MCF 10A (cell line): ENCODE measurements at regions not wholly inside any gene's neighbourhood (a gene's known extent, or its start where the extent isn't known, plus 50 kb on each side); places are given as distances from the start of the nearest gene placed in this dataset.
"Not testable (repeated sequence)": the region's sequence is repeated elsewhere in the genome, so short reads cannot be mapped to it uniquely, and the experiment has no call there.

Experiments used
- BruUV-seq: library from RNA; stranded (reverse); fragments of 400-500 nt; replicated peaks from 2 replicates; lab custom pipeline; 2021; lab: Mats Ljungman, UMichigan
- CTCF ChIA-PET: fragments of 300-600 bp; sonication (Branson Sonifier 250); formaldehyde crosslinking; extraction: SDS; loops from one replicate; lab custom pipeline; 2021; ENCODE audit warnings: antibody characterized with exemption, inconsistent platforms; lab: Yijun Ruan, JAX
- POLR2A ChIA-PET: fragments of 300-600, 350-650 bp; sonication (Branson Sonifier 250); formaldehyde crosslinking; extraction: SDS; loops from one replicate; lab custom pipeline; 2020; ENCODE audit warnings: antibody characterized with exemption, inconsistent platforms; lab: Yijun Ruan, JAX
- DNase-seq: peaks from one replicate; pipeline ENCODE4 v3.0.0-alpha.2; 2018; ENCODE audit not compliant: unreplicated experiment
- H3K27ac Mint-ChIP-seq: one replicate; pipeline ENCODE4 v1.8.0; 2022; ENCODE audit warnings: mild to moderate bottlenecking, low read depth, mixed read lengths; ENCODE audit not compliant: unreplicated experiment
- H3K27me3 Mint-ChIP-seq: one replicate; pipeline ENCODE4 v1.8.0; 2022; ENCODE audit warnings: mixed read lengths; ENCODE audit not compliant: insufficient read depth, unreplicated experiment
- H3K36me3 Mint-ChIP-seq: one replicate; pipeline ENCODE4 v1.8.0; 2022; ENCODE audit warnings: mild to moderate bottlenecking, moderate library complexity, mixed read lengths; ENCODE audit not compliant: insufficient read depth, unreplicated experiment
- H3K4me1 Mint-ChIP-seq: one replicate; pipeline ENCODE4 v1.8.0; 2022; ENCODE audit warnings: mixed read lengths; ENCODE audit not compliant: insufficient read depth, unreplicated experiment
- H3K4me3 Mint-ChIP-seq: one replicate; pipeline ENCODE4 v1.8.0; 2022; ENCODE audit warnings: mild to moderate bottlenecking, moderate library complexity, mixed read lengths; ENCODE audit not compliant: unreplicated experiment
- H3K9me3 Mint-ChIP-seq: one replicate; pipeline ENCODE4 v1.8.0; 2022; ENCODE audit warnings: mixed read lengths; ENCODE audit not compliant: unreplicated experiment
- intact Hi-C: fragments of 100-400 bp; cut with micrococcal nuclease; formaldehyde crosslinking; loops from 2 replicates; pipeline ENCODE4 v1.14.1; 2022
- TF ChIP-seq, protein P1 (sequence below): fragments of 200-600 bp; IDR thresholded peaks from one replicate; pipeline ENCODE4 v1.8.0; 2022; ENCODE audit warnings: antibody characterized with exemption, mild to moderate bottlenecking; ENCODE audit not compliant: unreplicated experiment

DNA sequence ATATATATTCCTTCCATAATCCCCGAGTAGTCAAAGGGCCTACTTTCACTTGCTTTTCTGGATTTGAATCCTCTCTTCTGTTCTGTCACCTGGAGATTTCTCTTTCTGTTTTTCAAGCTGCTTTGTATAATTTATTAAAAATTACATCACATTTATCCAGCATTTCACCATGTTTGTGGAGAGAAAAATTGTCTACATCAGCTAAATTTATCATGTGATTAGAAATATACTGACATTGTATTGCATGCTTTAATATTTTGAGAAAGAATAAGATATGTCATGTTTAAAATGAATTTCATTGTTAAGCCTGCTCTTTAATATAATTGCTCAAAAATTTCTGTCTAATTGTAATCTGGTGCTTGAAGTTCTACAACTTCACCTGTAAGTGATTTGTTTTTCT is 323.1 kb upstream of the DKK2 start:
- no peaks in the 10 kb centered on the region for H3K36me3 Mint-ChIP-seq
- TF ChIP-seq, protein P1, sequence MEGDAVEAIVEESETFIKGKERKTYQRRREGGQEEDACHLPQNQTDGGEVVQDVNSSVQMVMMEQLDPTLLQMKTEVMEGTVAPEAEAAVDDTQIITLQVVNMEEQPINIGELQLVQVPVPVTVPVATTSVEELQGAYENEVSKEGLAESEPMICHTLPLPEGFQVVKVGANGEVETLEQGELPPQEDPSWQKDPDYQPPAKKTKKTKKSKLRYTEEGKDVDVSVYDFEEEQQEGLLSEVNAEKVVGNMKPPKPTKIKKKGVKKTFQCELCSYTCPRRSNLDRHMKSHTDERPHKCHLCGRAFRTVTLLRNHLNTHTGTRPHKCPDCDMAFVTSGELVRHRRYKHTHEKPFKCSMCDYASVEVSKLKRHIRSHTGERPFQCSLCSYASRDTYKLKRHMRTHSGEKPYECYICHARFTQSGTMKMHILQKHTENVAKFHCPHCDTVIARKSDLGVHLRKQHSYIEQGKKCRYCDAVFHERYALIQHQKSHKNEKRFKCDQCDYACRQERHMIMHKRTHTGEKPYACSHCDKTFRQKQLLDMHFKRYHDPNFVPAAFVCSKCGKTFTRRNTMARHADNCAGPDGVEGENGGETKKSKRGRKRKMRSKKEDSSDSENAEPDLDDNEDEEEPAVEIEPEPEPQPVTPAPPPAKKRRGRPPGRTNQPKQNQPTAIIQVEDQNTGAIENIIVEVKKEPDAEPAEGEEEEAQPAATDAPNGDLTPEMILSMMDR: no peak
- no TSS peak for BruUV-seq
- ChIA-PET POLR2A (no interaction called here), CTCF (no interaction called here)
- H3K27me3 Mint-ChIP-seq: no peaks in the 10 kb centered on the region
- H3K4me3 Mint-ChIP-seq: no peak overlapping the region
- H3K4me1 Mint-ChIP-seq: no peaks in the 10 kb centered on the region
- H3K9me3 Mint-ChIP-seq: no peaks in the 10 kb centered on the region
- intact Hi-C loops: no loop called here
- no peak overlapping the region for H3K27ac Mint-ChIP-seq
- DNase-seq: no peak

DNA sequence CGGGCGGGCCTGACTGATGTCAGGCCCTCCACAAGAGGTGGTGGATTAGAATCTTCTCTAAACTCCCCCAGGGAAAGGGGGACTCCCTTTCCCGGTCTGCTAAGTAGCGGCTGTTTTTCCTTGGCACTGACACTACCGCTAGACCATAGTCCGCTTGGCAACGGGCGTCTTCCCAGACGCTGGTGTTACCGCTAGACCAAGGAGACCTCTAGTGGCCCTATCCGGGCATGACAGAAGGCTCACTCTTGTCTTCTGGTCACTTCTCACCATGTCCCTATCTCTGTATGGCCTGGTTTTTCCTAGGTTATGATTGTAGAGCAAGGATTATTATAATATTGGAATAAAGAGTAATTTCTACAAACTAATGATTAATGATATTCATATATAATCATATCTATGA is 318.2 kb upstream of the DKK2 start:
- DNase-seq: peak; percentile 8
- H3K36me3 Mint-ChIP-seq, H3K4me3 Mint-ChIP-seq, H3K9me3 Mint-ChIP-seq, H3K27me3 Mint-ChIP-seq, POLR2A ChIA-PET, H3K27ac Mint-ChIP-seq, intact Hi-C loops, CTCF ChIA-PET, H3K4me1 Mint-ChIP-seq, BruUV-seq: not testable (repeated sequence)
- TF ChIP-seq, protein P1: peak; percentile 13

DNA sequence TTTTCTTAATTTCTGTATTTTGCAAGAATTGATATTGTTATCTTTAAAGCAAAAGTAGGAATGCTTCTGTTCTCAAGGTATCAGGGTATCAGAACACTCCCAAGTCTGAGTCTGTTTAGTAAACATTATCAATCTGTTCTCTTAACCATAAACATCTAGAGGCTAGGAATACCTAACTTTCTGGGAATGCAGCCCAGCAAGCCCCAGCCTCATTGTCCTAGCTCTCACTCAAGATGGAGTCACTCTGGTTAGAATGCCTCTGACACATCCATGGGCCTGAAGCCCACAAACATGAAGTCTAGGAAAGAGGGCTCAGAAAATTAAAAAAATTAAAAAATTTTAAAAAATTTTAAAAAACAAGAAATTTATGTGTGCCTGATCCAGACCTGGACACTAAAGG is 315.1 kb upstream of the DKK2 start:
- Mint-ChIP-seq H3K4me3 (no peak overlapping the region), H3K27me3 (no peaks in the 10 kb centered on the region), H3K4me1 (no peaks in the 10 kb centered on the region), H3K36me3 (no peaks in the 10 kb centered on the region), H3K9me3 (no peaks in the 10 kb centered on the region), H3K27ac (no peak overlapping the region)
- intact Hi-C loops: no loop called here
- no TSS peak for BruUV-seq
- no peak for DNase-seq
- TF ChIP-seq, protein P1: no peak
- ChIA-PET CTCF (no interaction called here), POLR2A (no interaction called here)

DNA sequence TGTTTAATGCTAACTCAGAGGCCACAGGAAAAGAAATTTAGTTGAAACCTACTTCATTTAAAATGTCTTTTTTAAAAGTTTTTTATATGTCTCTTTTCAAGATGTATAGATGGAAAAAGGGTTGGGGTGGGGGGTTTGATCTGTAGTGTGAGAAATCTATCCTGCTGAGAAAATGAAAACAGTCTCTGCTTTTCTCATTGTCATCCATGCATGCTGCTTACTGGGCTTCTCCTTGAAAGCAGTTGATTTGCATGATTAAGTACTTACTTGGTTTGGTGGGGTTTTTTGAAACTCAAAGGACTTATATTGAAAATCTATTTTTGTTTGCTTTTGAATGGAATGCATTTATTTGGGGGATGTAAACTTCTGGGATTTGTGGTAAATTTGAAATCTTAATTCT is 313.6 kb upstream of the DKK2 start:
- TF ChIP-seq, protein P1: no peak
- no peaks in the 10 kb centered on the region for H3K27me3 Mint-ChIP-seq
- no peak for DNase-seq
- H3K36me3 Mint-ChIP-seq: no peaks in the 10 kb centered on the region
- BruUV-seq: no TSS peak
- no peak overlapping the region for H3K27ac Mint-ChIP-seq
- ChIA-PET POLR2A (no interaction called here), CTCF (interaction anchor here (1.1 kb wide), 1 partner anchor 81 kb away, joined by 3 read pairs; no protein-coding TSS in a partner anchor)
- intact Hi-C loops: no loop called here
- no peaks in the 10 kb centered on the region for H3K9me3 Mint-ChIP-seq
- no peak overlapping the region for H3K4me3 Mint-ChIP-seq
- H3K4me1 Mint-ChIP-seq: no peaks in the 10 kb centered on the region
